IPS-NIHi7 (cell line): ENCODE measurements at regions not wholly inside any gene's neighbourhood (a gene's known extent, or its start where the extent isn't known, plus 50 kb on each side); places are given as distances from the start of the nearest gene placed in this dataset.
A peak's percentile ranks its signal among the peaks of the same experiment; 100 is the strongest.

ENCODE experiments used
- DNase-seq: peaks from one replicate; pipeline ENCODE4 v3.0.0; 2012; ENCODE audit warnings: mixed read lengths; ENCODE audit errors: extremely low spot score

DNA sequence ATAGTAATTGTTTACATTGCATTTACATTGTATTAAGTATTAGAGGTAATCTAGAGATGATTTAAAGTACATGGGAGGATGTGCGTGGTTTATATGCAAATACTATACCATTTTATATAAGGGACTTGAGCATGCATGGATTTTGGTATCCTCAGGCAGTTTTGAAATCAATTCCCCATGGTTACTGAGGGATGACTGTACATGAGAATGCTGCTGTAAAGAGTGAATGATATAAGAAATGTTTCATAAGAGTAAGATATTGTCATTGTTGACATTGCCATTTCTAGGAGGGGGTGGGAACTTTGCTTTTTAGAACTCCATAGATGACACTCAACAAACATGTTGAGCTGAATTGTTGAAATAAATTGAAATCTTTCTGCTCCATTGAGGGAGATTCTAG is 185.0 kb downstream of the SEMA6A start:
- DNase-seq, result no peak

- DNase-seq, result peak; percentile 54
These were observed 185.9 kb downstream of the SEMA6A start for GRCh38 chr5:116388564-116389258.

GRCh38 chr5:116387738-116388137 is 186.9 kb downstream of the SEMA6A start:
- no peak for DNase-seq

- DNase-seq, result no peak
These were observed 188.0 kb downstream of the SEMA6A start for GRCh38 chr5:116386633-116387032.

GRCh38 chr5:116382874-116383266 is 191.8 kb downstream of the SEMA6A start:
- no peak for DNase-seq

- DNase-seq, result no peak
These were observed 192.4 kb downstream of the SEMA6A start for GRCh38 chr5:116382032-116382873.

DNA sequence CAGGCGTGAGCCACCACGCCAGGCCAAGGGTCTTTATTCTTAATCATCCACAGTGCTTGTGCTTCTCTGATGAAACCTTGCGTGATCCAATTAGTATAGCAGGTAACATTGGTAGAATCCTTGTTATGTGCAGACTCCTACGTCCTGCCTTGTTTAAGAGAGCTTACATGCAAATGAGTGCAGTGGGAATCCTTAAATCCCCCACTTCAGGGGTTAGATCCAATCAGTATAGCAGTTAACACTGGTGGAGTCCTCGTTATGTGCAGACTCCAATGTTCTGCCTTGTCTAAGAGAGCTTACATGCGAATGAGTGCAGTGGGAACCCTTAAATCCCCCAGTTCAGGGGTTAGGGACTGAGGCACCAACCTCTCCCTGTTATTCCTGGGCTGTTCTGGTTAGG is 193.4 kb downstream of the SEMA6A start:
- no peak for DNase-seq

DNA sequence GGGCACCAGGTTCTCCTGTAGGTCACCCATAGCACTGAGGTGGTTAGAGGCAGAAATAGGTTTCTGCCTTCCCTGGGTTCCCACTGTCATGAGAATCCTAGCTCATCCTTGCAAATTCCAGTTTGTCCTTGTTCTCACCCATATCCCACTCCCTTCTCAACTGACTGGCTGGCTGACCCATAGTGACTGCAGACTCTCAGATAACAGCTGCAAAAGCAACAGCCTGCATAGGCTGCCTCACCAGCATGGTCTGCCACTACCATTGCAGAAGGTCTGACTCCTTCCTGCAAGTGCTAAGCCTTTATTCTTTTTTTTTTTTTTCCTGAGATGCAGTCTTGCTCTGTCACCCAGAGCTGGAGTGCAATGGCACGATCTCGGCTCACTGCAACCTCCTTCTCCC is 194.0 kb downstream of the SEMA6A start:
- no peak for DNase-seq

DNA sequence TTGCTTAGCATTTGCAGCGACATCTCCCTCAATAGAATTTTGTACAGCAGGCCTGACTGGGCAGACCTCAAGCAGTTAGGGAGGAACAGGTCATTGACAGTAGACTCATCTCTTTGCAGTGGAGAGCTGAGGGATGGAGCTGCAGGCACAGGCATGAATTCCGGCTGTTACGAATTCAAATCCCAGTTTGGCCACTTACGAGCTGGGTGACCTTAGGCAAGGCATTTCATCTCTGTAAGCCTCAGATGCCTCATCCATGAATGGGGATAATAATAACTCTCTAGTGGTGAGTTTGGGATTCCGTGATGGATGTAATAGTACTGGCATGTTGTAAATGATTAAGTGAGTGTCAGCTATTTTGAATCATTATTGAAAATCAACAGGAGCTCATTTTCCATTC is 195.3 kb downstream of the SEMA6A start:
- no peak for DNase-seq

DNA sequence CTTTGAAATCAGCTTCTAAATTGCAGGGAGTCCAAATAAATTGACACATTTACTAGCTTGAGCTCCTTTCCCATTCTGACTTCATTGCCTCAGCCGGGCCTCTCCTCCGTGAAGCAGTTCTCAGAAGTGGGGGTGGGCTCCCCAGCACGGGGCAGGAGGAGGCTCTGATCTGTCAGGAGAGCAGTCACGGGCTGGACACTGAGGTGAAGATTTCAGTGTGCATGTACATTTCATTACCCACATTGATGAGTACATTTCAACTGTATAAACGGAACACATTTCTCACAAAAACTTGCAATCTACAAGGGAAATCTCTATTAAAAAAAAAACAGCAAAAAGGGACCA is 195.9 kb downstream of the SEMA6A start:
- DNase-seq, result no peak

- no peak for DNase-seq
These were observed 196.4 kb downstream of the SEMA6A start for GRCh38 chr5:116378007-116378776.

DNA sequence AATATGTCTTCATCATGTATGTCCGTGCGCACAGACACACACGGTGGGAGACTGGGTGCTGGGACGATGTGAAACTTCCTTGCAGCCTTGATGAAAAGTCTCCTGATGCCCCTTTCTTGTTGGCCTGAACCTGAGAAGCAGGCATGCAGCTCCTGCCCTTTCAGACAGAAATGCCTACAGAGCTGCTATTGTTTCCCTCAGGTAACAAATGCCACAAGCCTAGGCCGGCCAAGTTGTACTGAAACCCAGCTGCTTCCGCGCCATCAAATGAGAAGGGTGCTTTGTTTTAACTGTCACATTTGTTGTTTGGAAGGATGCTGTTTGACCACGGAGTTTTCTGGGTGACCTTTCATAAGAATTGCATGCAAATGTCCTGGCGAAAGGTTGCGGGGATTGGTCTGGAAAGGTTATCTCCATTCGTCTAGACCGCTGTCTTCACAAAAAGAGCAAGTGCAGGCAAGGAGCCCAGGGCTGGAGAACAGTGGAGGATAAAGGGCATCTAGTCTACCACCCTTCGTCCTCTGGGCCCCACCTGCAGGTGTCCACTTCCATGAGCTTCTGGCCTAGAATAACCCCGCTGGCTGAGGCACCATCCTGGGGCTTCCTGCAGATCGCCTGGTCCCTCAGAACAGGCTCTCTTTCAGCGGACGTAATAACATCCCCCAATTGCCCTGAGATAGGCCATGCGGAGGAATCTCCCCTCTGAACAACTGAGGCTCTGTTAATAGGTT is 197.2 kb downstream of the SEMA6A start:
- DNase-seq, result no peak

DNA sequence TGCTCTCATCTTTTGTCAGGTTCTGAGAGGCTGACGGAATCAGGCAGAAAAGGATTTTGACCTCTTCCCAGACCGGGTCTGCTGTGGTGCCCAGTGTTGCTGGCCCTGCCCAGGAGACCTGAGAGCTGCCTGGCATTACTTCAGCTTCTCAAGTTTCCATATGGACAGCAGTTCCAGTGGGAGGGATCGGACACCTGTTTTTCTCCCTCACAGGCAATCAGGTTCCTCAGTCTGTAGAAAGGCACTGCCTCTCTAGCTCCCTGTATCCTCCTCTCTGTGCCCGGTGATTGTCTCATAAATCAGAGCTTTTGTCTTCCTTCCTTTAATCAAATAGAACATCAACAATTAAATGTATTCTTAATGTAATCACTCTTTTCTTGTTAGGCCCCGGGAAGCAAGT is 198.7 kb downstream of the SEMA6A start:
- DNase-seq, result no peak

GRCh38 chr5:116374434-116374852 is 200.2 kb downstream of the SEMA6A start:
- DNase-seq, result no peak

GRCh38 chr5:116372931-116373597 is 201.6 kb downstream of the SEMA6A start:
- DNase-seq, result no peak

- DNase-seq, result no peak
These were observed 202.7 kb downstream of the SEMA6A start for GRCh38 chr5:116371935-116372334.

DNA sequence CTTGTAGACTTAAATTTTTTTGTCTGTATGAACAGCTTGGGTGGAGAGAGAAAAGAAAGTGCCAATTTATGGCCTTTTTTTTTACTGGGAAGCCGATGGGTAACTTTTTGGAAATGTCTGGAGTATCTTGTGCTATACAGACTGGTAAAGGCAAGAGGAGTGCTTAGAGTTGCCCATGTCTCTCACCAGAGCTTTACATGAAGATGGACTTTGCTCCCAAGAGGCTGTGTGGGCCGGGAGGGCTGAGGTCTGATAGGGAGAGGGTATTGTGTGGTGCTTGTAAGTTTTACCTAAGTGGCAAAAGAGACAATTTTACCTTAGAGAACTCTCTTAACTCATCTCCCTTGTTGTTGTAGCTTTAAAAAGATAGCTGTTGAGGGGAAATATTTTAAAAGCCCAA is 203.2 kb downstream of the SEMA6A start:
- DNase-seq, result no peak

GRCh38 chr5:116370886-116371285 is 203.7 kb downstream of the SEMA6A start:
- no peak for DNase-seq

- no peak for DNase-seq
These were observed 204.5 kb downstream of the SEMA6A start for GRCh38 chr5:116370149-116370548.

DNA sequence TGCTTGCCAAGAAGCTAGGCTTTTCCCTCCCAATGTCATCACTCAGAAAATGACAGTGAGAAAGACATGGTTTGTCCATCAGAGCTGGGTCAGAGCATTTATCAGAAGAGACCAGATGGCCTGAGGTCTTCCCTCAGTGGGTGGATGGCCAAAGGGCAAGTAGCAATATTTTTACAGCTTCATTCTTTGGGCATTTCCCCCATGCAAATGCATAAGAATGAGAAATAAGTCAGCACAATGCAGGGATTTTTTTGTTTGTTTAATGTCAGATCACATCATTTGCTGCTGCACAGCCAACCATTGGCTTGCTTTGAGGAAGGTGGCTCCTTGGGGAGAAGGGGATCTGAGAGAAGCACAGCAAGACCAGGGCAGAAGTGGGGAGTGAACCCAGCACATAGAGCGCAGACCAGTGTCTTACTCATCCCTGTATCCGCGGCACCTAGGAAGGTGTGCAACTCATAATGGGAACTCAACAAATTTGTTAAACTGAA is 209.6 kb downstream of the SEMA6A start:
- DNase-seq, result no peak

GRCh38 chr5:116363780-116364179 is 210.8 kb downstream of the SEMA6A start:
- DNase-seq, result no peak
